Liver (tissue), 7 donors: ENCODE measurements at regions not wholly inside any gene's neighbourhood (a gene's known extent, or its start where the extent isn't known, plus 50 kb on each side); places are given as distances from the start of the nearest gene placed in this dataset.

Experiments used
- DNase-seq: peaks from one replicate; pipeline ENCODE4 v3.0.0-alpha.2; 2017; ENCODE audit warnings: low spot score
- H3K27ac ChIP-seq, 2 donors: one replicate each; pipeline ENCODE4 v1.7.0; 2013; ENCODE audit warnings: inconsistent platforms in 2 of 2, low read length in 2 of 2, control low read depth in 1 of 2, low read depth in 1 of 2, mild to moderate bottlenecking in 1 of 2
- H3K27me3 ChIP-seq, 4 donors: one replicate each; pipeline versions ENCODE4 v1.6.1 to v1.7.0; 2013; ENCODE audit warnings: low read length in 3 of 4, inconsistent platforms in 1 of 4, mild to moderate bottlenecking in 1 of 4, moderate library complexity in 1 of 4; ENCODE audit not compliant: control insufficient read depth in 4 of 4, insufficient read depth in 4 of 4
- H3K36me3 ChIP-seq, 4 donors: one replicate each; pipeline versions ENCODE4 v1.6.1 to v1.7.0; 2013; ENCODE audit warnings: low read length in 3 of 4, mild to moderate bottlenecking in 3 of 4, low read depth in 1 of 4, moderate library complexity in 1 of 4; ENCODE audit not compliant: control insufficient read depth in 4 of 4, insufficient read depth in 3 of 4
- H3K4me1 ChIP-seq, 4 donors: one replicate each; pipeline versions ENCODE4 v1.6.1 to v1.7.0; 2013; ENCODE audit warnings: low read length in 3 of 4, mild to moderate bottlenecking in 3 of 4, moderate library complexity in 1 of 4; ENCODE audit not compliant: control insufficient read depth in 4 of 4, insufficient read depth in 4 of 4
- H3K4me3 ChIP-seq, 3 donors: one replicate each; pipeline versions ENCODE4 v1.6.1 to v1.7.0; 2013; ENCODE audit warnings: low read length in 3 of 3, control low read depth in 1 of 3, low read depth in 1 of 3, mild to moderate bottlenecking in 1 of 3
- H3K9ac ChIP-seq, 2 donors: one replicate each; pipeline ENCODE4 v1.7.0; 2013; ENCODE audit warnings: low read length in 2 of 2, mild to moderate bottlenecking in 2 of 2, moderate library complexity in 2 of 2, control low read depth in 1 of 2, low read depth in 1 of 2
- H3K9me3 ChIP-seq, 4 donors: one replicate each; pipeline versions ENCODE4 v1.6.1 to v1.7.0; 2013; ENCODE audit warnings: low read length in 3 of 4; ENCODE audit not compliant: control insufficient read depth in 4 of 4
- ATF3 ChIP-seq: IDR thresholded peaks from 2 replicates; pipeline ENCODE4 v1.6.1; 2016; ENCODE audit warnings: antibody characterized with exemption
- EGR1 ChIP-seq, 2 donors: IDR thresholded peaks; 2 replicates each; pipeline ENCODE4 v1.6.1; 2016 to 2018; ENCODE audit warnings: antibody characterized with exemption in 2 of 2, low read depth in 2 of 2
- FOXA1 ChIP-seq: IDR thresholded peaks from 2 replicates; pipeline ENCODE4 v1.6.1; 2016; ENCODE audit warnings: antibody characterized with exemption
- FOXA2 ChIP-seq: IDR thresholded peaks from 2 replicates; pipeline ENCODE4 v1.6.1; 2016; ENCODE audit warnings: antibody characterized with exemption
- GABPA ChIP-seq, 2 donors: IDR thresholded peaks in 1 of 2; conservative IDR thresholded peaks in 1 of 2; 2 replicates each; pipeline ENCODE4 v1.6.1; 2016; ENCODE audit warnings: antibody characterized with exemption in 2 of 2, mild to moderate bottlenecking in 1 of 2, moderate library complexity in 1 of 2
- HNF4A ChIP-seq, 2 donors: conservative IDR thresholded peaks; 2 replicates each; pipeline ENCODE4 v1.6.1; 2016; ENCODE audit warnings: antibody characterized with exemption in 2 of 2, mild to moderate bottlenecking in 2 of 2
- HNF4G ChIP-seq: IDR thresholded peaks from 2 replicates; pipeline ENCODE4 v1.6.1; 2016; ENCODE audit warnings: antibody characterized with exemption
- JUND ChIP-seq, 2 donors: IDR thresholded peaks; 2 replicates each; pipeline ENCODE4 v1.6.1; 2016; ENCODE audit warnings: antibody characterized with exemption in 2 of 2
- MAX ChIP-seq: IDR thresholded peaks from 2 replicates; pipeline ENCODE4 v1.6.1; 2016; ENCODE audit warnings: antibody characterized with exemption
- NR2F2 ChIP-seq: IDR thresholded peaks from 2 replicates; pipeline ENCODE4 v1.6.1; 2016; ENCODE audit warnings: antibody characterized with exemption
- RAD21 ChIP-seq, 2 donors: IDR thresholded peaks; 2 replicates each; pipeline ENCODE4 v1.6.1; 2016; ENCODE audit warnings: antibody characterized with exemption in 2 of 2, mild to moderate bottlenecking in 2 of 2
- REST ChIP-seq: IDR thresholded peaks from 2 replicates; pipeline ENCODE4 v1.6.1; 2016; ENCODE audit warnings: antibody characterized with exemption, mild to moderate bottlenecking
- RXRA ChIP-seq, 2 donors: IDR thresholded peaks; 2 replicates each; pipeline ENCODE4 v1.6.1; 2017 to 2018; ENCODE audit warnings: antibody characterized with exemption in 2 of 2, mild to moderate bottlenecking in 1 of 2
- SP1 ChIP-seq: IDR thresholded peaks from 2 replicates; pipeline ENCODE4 v1.6.1; 2018; ENCODE audit warnings: antibody characterized with exemption, mild to moderate bottlenecking
- TAF1 ChIP-seq: conservative IDR thresholded peaks from 2 replicates; pipeline ENCODE4 v1.6.1; 2016; ENCODE audit warnings: antibody characterized with exemption, mild to moderate bottlenecking
- YY1 ChIP-seq: IDR thresholded peaks from 2 replicates; pipeline ENCODE4 v1.6.1; 2016; ENCODE audit warnings: antibody characterized with exemption, mild to moderate bottlenecking
- ZBTB33 ChIP-seq: IDR thresholded peaks from 2 replicates; pipeline ENCODE4 v1.6.1; 2016; ENCODE audit warnings: antibody characterized with exemption
- WGBS: extraction: QIAGEN DNeasy Blood & Tissue Kit; methylation state at CpG from one replicate; pipeline ENCODE4 v1.1.7; 2013; 5-methylcytosine and 5-hydroxymethylcytosine counted together
- donor health status: healthy.
- donor health status: healthy.
- donor health status: healthy.
- donor health status: healthy.

- H3K4me1 ChIP-seq = peaks cover 0 to 3% (median 0%) of the 10 kb centered on the region in 4 donors
- 85% methylated on average over 3 of the region's 3 CpGs for WGBS
These were observed 146.0 kb upstream of the STEAP4 start for GRCh38 chr7:88452646-88453045.

GRCh38 chr7:88450874-88451273 is 144.2 kb upstream of the STEAP4 start:
- Histone ChIP-seq H3K27ac (no peak overlapping the region), H3K9me3 (no peaks in the 10 kb centered on the region), H3K36me3 (no peaks in the 10 kb centered on the region), H3K27me3 (no peaks in the 10 kb centered on the region), H3K9ac (no peak overlapping the region), H3K4me1 (peaks cover 0 to 3% (median 0%) of the 10 kb centered on the region in 4 donors), H3K4me3 (no peak overlapping the region)
- TF ChIP-seq REST = no peak
- TF ChIP-seq SP1 = no peak
- TF ChIP-seq FOXA1 = no peak
- TF ChIP-seq JUND (IDR thresholded peaks at IDR 0.05) = no peak
- TF ChIP-seq RAD21 (IDR thresholded peaks at IDR 0.05) = no peak
- TF ChIP-seq ATF3 = no peak
- no peak for TF ChIP-seq YY1
- no peak for TF ChIP-seq RXRA (IDR thresholded peaks at IDR 0.05)
- TF ChIP-seq GABPA (IDR thresholded peaks at IDR 0.05 in 1 of 2, conservative IDR thresholded peaks at IDR 0.05 in 1 of 2) = no peak
- TF ChIP-seq MAX = no peak
- TF ChIP-seq TAF1 = no peak
- no peak for TF ChIP-seq HNF4A (conservative IDR thresholded peaks at IDR 0.05)
- no peak for TF ChIP-seq FOXA2
- TF ChIP-seq NR2F2 = no peak
- no peak for TF ChIP-seq HNF4G
- no peak for TF ChIP-seq ZBTB33
- TF ChIP-seq EGR1 (IDR thresholded peaks at IDR 0.05; ENCODE audit: low read depth in 2 of 2) = no peak
- no peak for DNase-seq
- WGBS = 50% methylated on average over 1 of the region's 1 CpG

More at GRCh38 chr7:88452646-88453045, 146.0 kb upstream of the STEAP4 start:
- Histone ChIP-seq H3K9ac (no peak overlapping the region), H3K4me3 (no peak overlapping the region), H3K27me3 (no peaks in the 10 kb centered on the region), H3K36me3 (no peaks in the 10 kb centered on the region), H3K27ac (no peak overlapping the region), H3K9me3 (no peaks in the 10 kb centered on the region)
- no peak for DNase-seq
- TF ChIP-seq ATF3 (no peak), HNF4A (conservative IDR thresholded peaks at IDR 0.05) (no peak), FOXA2 (no peak), FOXA1 (no peak), SP1 (no peak), RAD21 (IDR thresholded peaks at IDR 0.05) (no peak), NR2F2 (no peak), EGR1 (IDR thresholded peaks at IDR 0.05; ENCODE audit: low read depth in 2 of 2) (no peak), TAF1 (no peak), GABPA (IDR thresholded peaks at IDR 0.05 in 1 of 2, conservative IDR thresholded peaks at IDR 0.05 in 1 of 2) (no peak), RXRA (IDR thresholded peaks at IDR 0.05) (no peak), HNF4G (no peak), MAX (no peak), JUND (IDR thresholded peaks at IDR 0.05) (no peak), YY1 (no peak), ZBTB33 (no peak)
